NCI-H446 treated with DMSO at 0.1 percent for 48 hours (cell line): ENCODE measurements at regions not wholly inside any gene's neighbourhood (a gene's known extent, or its start where the extent isn't known, plus 50 kb on each side); places are given as distances from the start of the nearest gene placed in this dataset.

Experiments used
- DNase-seq: peaks from one replicate; lab custom pipeline; 2025; lab: John Stamatoyannopoulos, UW

- no peak for DNase-seq
Observed at GRCh38 chr2:479490-480176, 191.7 kb upstream of the ALKAL2 start.

DNA sequence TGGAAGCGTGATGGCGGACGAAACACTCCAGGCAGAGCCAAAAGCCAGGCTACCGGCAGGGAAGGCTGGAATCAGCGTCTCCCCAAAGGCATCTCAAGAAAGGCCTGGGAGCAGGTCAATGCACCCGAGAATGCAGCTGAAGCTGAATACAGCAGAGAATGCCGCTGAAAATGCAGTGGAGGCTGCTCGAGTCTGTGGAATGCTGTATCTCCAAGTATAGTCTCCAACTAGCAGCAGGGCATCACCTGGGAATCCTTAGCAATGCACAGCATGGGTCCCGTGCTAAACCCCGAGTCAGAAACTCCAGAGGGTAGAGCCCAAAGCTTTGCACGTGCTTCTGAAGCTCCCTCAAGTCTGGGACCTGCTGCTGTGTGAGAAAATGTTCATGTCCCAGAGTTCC lies 191.1 kb upstream of the ALKAL2 start:
- DNase-seq = no peak

DNA sequence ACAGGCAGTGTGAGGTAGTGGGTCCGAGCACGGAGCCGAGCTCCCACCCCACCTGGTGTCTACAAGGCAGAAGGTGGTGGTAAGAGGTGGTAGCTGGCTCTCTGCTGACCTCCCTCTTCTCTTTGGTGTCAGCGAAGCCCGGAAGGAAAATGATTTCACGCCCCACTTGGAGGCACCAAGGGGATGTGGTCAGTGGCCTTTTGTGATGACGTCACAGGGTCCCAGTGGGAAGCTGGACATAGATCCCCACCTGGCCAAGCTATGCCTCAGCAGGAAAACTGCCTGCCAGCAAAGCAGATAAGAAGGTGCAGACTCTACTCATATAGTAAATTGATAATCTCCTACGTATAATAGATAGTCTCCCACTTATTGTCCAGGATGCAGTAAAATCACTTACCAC lies 183.7 kb upstream of the ALKAL2 start:
- no peak for DNase-seq

GRCh38 chr2:469514-469913 lies 181.6 kb upstream of the ALKAL2 start:
- DNase-seq = no peak

- no peak for DNase-seq
Observed at GRCh38 chr2:468648-469336, 180.9 kb upstream of the ALKAL2 start.

- no peak for DNase-seq
Observed at GRCh38 chr2:467892-468647, 180.2 kb upstream of the ALKAL2 start.

- DNase-seq = no peak
Observed at GRCh38 chr2:467543-467891, 179.6 kb upstream of the ALKAL2 start.

DNA sequence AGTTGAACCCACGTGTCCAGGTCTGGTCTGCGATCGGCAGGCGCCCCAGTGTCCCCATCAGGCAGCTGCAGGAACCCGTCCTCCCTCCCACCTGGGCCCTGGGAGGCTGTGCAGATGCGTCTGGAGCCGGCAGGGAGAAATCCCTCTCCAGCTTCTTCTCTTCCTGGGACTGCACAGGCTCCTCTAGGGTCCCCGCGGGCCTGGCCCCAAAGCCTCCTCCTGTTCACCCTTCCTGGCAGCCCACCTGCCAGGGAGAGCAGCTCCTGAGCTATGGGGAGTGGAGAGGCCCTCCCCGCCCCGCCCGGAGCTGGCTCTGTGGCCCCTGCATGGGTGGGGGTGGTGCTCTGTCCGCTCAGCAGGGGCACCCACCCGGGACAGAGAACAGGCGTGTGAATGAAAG lies 179.2 kb upstream of the ALKAL2 start:
- DNase-seq = no peak

DNA sequence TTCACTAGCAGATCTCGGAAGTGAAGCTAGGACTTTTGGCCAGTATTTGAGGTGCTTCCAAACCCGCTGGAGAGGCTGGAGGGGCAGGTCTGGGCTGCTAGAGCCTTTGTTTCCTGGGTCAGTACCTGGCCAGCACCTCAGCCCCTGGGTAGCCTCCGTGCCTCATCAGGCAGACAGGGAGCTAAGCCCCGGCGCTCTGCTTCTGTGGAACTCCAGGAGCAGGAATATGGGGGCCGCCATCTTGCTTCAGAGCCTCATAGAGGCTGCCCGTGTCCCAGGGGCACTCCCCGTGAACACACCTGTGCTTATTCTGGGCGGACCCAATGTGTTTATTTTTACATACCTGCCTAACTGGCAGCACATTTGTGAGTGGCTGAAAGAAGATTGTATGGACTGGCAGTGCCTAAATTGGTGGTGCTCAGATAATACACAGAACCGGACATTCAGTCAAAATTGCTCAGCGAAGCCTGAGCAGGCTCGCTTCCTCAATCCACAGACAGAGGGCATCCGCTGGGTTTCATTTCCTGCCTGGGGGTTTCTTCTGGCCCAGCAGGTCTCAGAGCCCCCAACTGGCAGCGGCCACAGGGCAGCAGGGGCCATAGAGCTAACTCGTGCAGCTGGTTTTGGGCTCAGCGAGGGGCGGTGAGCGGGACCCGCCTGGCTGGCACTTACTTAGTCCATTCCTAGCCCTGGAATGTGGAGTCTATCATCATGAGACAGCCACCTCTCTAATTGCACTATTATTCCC lies 176.8 kb upstream of the ALKAL2 start:
- DNase-seq = no peak

DNA sequence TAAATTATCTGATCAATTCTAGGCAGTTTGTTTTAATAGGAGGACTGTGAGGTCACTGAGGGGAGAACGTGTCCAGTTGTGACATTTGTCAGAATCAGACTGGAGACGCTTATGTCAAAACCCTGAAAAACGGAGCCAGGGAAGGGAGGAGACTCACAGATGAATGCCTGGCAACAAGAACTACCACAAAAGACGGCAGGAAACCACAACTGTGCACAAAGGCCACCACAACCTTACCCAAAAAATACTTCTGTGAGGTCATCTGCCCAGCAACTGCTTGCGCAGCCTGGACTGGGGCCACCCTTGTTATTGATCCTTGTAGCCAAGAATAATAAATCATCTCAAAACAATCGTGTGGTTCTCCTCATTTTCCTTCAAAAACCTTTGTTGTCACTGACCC lies 173.0 kb upstream of the ALKAL2 start:
- DNase-seq = no peak

DNA sequence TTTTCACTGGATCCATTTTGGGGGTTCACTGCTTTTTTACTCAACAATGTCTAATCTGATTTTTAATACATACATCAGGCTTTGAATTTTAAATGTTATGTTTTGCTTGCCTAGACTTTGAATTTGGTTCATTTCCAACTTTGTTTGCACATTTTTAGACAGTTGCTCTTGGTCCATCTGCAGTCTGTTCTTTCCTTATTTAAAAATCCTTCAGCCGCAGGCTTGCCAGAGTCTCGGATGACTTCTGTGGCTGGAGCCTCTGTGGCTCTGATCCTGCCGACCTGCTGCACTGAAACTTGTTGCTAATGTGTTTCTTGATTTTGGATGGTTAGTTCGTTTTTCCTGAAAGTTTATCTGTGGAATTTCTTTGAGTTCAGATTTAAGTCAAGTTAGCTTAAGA lies 172.0 kb upstream of the ALKAL2 start:
- DNase-seq = no peak

DNA sequence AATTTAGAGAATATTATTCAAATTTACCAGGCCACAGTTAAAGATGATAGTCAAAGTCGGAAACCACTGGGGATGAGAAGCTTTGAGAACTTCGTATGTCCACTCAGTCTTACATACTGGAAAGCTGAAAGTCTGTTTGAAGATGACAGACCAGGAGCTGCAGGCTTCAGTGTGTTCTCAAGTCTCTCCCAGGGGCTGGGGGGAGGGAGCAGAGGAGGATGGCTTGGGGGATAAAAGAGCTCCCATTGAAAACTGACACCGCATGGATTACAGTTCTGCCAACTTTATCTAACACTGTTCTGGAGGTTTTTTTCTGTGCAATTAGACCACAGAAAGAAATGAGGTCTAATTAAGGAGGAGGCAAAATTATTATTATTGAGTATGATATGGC lies 170.5 kb upstream of the ALKAL2 start:
- no peak for DNase-seq

DNA sequence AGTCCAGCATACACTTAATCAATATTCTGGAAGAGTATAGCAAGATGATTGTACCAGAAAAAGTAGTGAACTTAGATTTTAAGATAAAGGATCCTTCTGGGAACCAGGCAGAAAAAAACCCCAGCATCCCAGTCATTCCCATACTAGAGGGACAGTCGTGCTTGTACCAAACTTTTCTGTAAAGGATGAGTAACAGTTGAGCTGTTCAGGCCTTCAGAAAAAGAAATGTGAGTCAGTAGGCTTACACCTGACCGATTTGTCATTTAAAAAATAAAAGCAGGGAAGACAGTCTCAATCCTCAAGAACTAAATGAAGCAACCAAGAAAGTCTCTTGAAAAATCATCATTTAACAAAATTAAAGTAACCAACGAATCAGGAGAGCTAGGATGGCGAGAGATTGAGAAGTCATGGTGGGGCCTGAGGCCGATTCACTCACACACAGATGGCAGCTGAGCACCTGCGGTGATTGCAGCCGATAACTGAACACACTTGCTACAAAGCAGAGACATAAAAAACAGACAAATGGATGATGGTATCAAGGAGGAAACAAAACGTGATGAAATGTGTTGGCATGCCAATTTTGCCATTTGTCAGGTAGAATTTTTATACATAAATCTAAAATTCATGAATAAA lies 170.0 kb upstream of the ALKAL2 start:
- DNase-seq = no peak

DNA sequence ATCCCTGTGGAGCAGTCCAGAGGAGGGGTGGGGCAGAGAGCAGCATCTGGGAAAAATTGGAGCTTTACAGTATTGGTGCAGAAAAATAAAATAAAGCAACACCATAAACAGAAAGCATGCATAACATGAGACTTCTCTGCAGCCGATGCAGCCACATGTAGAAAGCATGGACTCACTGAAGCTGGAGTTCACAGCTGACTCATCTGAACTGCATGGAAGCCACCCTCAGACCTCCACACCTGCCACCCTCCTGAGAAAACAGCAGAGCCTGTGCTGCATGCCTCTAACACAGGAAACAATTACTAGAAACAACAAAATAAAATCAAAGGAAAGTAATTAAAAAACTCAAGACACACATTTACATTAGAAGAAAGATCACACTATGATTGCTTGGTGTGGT lies 169.4 kb upstream of the ALKAL2 start:
- DNase-seq = no peak

DNA sequence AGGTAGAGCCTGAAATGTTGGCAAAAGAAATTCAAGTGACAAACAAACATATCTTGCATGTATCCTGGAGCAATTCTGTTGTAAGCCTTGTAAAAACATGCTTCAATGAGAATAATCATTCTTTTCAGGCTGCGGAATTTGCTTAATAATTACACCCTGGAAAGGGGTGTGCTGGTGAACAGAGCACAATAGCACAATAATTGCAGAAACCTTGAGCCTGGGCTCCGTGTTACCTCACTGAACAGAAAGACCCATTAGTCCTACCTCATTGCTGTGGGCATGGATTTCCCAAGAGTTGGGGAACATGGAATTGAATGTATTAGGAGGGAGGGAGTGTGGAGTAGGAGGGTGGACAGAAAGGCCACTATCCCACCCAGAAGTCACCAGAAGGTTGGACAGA lies 168.0 kb upstream of the ALKAL2 start:
- no peak for DNase-seq

- DNase-seq = no peak
Observed at GRCh38 chr2:455015-455705, 167.3 kb upstream of the ALKAL2 start.

DNA sequence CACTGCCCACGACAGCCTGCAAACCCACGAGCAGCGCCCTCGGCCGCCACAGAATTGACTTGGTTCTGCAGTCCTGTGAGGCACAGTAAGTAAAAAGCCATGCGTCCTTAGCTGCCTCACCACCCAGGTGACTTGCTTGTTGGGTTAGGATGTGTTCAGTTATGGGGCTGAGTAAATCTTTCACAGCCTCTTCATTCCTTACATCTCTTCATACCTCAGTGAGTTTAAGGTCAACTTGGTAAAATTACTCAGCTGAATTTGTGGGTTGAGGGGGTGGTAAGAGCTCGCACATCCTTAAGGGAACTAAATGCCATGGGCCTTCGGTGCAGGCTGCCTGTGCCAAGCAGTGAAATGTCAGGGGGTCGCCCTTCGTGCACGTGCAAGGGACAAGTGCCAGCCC lies 165.2 kb upstream of the ALKAL2 start:
- DNase-seq = no peak

- DNase-seq = no peak
Observed at GRCh38 chr2:451495-451894, 163.6 kb upstream of the ALKAL2 start.

GRCh38 chr2:449246-450067 lies 161.6 kb upstream of the ALKAL2 start:
- no peak for DNase-seq

GRCh38 chr2:447902-448665 lies 160.2 kb upstream of the ALKAL2 start:
- DNase-seq = no peak
